ENCODE measurements at regions not wholly inside any gene's neighbourhood (a gene's known extent, or its start where the extent isn't known, plus 50 kb on each side); places are given as distances from the start of the nearest gene placed in this dataset.

DNA sequence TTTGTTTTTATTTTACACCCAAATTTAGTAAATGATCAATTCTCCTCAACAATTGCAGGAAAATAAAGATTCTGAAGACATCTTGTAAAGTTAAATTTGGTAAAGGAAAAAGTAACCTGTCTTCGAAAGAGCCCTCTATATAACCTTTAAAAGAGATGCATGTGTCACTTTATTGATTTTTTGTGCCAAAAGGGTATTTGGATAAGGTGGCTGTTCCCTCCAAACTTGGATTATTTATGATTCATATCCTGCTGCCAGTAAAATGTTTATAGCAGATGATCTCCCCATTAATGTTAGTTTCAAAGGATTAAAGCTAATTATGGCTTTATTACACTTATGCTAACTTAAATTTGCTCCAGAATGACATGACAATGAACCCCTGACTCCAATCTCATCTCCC is 98.8 kb downstream of the DUSP6 start:
- DNase-seq: no peak

GRCh38 chr12:89252284-89252683 is 100.0 kb downstream of the DUSP6 start:
- DNase-seq: peak; percentile 20

DNA sequence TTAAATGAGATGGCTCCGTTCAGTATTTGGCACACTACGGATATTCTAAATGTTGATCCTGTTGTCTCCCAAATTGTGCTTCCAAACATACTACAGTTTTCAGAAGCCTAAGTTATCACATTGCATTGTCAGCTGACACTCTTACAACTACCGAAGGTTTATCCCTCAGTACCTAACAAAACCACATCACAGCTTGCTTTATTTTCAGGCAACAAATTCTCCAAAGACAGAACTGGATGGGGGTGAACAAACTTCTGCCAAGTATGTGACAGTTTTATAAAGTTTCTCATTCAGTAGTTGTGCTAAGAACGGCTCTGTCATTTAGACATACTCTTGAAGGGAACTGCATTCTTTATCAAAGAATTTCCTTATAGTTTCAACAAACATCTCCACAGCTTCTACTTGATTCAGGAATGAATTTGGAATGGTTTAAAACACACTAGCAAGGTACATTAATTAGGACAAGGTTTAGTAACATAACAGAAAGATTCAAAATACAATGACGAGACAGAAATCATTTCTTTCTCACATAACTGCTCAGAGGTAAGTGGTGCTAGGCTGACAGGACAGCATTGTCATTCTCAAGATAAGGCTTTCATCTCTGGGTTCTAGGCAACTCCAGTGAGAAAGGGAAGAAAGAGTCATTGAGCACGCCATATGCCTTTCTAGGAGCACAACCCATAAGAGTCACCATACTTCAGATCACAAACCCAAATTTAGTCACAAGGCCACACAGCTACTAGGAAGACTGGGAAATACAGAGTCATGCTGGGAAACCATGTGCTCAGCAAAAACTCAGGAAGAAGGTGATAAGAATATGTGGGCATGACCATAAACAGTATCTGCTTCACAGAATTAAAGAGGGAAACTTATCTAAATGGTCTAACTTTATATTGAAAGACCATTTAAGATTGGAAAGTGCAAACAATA is 100.7 kb downstream of the DUSP6 start:
- no peak for DNase-seq

DNA sequence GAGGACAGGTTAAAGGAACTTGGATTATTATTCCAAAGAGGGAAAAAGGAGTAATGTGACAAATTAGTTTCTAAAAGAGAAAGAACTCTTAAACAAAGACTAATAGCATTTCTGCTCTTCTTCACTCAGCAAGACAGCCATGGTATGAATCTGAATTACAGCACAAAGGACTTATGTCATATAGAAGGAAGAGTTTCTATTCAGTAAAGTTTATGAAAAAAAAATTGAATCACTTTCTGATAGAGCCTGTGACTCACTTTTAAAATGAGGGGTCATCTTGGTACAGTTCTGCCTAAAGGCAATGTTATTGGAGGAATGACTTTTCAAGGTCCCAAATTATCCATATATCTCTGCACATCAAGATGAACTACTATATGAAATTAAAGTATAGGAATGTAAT is 101.7 kb downstream of the DUSP6 start:
- DNase-seq: no peak

- DNase-seq: no peak
Measured at GRCh38 chr12:89250213-89250612, 102.1 kb downstream of the DUSP6 start.

DNA sequence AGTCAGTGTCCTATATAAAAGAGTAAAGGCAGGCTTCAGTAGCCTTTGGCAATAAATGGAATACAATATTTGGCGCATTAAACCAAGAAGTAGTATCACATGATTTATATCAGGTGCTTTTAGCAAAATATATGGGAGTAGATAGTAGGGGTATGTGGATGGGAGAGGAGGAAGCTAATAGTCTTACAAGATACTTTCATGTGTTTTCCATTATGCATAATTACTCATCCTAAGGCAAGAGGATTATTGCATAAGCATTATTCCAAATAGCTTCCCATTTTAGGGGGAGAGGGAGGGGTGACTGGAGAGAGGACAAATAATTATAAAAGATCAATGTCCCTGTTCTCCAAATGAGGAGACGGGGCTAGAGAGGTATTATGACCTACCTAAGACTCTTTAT is 104.3 kb downstream of the DUSP6 start:
- no peak for DNase-seq

DNA sequence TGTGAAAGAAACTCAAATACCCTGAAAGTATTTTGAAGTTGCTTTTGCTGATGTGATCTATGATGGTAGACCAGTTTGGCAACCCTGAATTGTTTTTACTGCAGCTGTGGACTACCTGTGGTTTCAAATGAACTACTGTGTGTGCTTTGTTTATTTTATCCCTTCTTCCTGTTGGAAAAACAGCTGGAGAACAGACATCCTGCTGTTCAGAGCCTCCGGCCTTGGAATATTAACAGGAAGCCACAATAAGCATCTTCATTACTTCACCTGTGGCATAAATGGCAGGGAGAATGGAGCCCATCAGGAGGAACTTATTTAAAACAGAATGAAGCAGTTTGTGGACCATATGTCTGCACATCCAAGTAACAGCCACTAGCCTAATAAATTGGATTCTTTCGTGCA is 104.8 kb downstream of the DUSP6 start:
- no peak for DNase-seq

DNA sequence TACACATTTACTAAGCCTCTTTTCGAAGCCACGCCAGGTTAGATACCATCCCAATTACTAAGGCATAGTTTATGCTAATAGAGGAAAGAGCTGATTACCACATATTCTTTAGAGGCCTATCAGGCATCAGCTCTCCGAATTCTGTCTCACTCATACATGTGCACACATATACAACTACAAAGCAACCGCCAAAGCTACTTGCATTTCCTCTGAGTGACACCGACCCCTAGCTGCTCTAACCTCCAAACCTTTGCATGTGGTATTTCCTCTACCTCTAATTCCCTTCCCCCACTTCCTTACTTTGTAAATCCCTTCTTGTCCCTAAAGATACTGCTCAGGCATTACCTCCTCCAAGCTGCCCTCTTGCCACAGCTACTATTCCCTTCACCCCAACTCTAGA is 107.2 kb downstream of the DUSP6 start:
- DNase-seq: no peak

DNA sequence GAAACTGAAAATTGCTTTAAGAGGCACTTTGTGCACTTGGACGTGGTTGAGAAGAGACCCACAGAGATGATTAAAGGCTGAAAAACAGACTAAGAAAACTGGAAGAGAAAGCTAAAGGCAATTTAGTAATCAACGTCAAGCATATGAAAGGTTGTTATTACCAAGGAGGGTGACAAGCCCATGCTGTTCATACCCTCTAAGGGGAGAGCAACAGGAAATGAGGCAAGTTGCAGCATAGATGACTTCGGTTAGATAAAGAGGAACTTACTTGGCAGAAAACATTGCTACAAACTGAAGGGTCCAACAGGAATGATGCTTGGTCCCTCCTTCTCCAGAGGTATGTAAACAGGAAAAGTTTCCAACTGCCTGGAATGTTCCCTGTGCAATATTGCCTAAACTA is 107.8 kb downstream of the DUSP6 start:
- no peak for DNase-seq

DNA sequence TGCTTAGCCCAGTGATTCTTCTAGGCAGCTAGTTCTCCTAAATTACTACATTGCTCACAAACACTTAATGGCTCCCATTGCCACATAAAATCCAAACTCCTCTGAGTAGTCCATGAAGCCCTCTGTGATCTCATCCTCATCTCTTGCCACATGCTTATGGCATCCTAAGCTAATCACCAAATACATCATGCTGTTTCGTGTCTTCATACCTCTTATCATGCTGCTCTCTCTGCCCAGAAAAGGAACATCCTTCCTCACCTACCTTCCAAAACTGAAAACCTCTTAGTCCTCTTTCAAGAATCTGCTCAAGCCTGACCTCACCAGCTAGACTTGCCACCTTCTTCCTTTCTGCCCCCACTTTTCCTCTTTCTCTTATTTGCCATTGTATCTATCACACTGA is 108.5 kb downstream of the DUSP6 start:
- no peak for DNase-seq

DNA sequence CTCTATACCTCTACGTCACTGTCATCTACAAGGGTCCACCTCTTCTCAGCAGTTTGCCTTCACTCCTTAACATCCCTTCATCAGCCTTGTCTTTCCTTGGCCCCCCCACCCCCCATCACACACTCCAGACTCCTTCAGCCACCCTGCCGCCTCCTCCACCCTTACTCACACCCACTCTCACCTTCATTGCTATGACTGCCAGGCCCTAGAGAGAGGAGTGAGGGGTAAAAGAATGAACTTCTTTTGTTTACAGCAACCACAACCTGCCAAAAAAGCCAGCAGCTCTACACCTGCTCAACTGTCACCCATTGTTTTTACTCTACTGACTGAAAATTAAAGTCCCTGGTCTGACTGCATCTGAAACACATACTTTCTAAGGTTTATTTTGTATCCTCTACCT is 112.8 kb downstream of the DUSP6 start:
- no peak for DNase-seq

DNA sequence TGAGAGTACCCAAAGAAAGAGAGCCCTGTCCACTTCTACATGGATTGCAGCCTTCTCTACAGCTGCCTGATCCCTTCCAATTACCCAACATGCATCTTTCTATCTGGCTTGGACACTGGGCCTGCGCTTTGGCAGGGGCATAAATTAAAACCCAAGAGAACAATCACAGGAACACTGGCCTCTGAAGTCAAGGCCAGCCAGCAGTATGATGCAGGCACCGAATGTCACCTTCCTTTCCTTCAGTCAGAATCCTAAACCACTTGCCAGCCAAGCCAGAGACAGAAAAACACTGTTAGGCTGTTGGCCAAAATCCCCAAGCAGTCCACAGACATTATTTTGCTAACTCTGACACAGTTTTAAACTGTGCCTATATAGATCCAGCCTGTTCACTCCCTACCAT is 113.7 kb downstream of the DUSP6 start:
- peak; percentile 21 for DNase-seq

GRCh38 chr12:89237763-89238162 is 114.5 kb downstream of the DUSP6 start:
- DNase-seq: no peak

- no peak for DNase-seq
Measured at GRCh38 chr12:89236748-89237383, 115.4 kb downstream of the DUSP6 start.

- no peak for DNase-seq
Measured at GRCh38 chr12:89236237-89236636, 116.1 kb downstream of the DUSP6 start.

GRCh38 chr12:89235189-89235993 is 116.9 kb downstream of the DUSP6 start:
- DNase-seq: no peak

DNA sequence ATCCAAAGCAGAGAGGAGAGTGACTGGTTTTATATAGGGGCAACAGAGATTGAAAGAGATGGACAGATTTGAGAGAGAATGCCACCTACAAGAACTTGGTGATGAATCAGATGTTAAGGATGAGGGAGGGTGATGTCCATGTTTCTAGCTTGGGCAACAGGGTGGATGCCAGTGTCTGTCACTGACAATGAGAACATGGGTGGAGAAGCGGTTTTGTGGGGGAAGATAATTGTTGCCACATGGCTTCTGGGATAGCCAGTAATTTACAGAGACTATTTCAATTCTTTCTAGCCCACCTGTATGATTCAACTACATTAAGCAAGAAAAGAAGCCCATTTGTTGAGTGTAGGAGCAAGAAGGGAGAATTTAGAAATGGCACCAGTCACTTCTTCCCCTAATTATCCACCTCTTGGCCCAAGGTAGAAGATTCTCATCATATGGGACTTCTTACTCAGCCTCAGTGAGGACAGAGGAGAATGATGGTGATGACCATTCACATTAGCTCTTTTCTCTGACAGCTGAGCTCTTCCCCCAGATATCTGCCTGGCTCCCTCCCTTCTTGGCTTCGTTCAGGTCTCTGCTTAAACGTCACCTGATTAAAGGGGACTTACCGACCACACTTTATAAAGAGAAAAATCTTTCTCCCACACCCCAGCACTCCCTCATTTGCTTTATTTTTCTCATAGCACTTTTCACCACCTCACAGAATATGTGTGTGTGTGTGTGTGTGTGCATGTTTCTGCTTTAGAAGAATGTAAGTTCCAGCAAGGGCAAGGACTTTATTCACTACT is 117.8 kb downstream of the DUSP6 start:
- no peak for DNase-seq

GRCh38 chr12:89231686-89232085 is 120.6 kb downstream of the DUSP6 start:
- no peak for DNase-seq

GRCh38 chr12:89230376-89231315 is 121.7 kb downstream of the DUSP6 start:
- no peak for DNase-seq

GRCh38 chr12:89228491-89228890 is 123.8 kb downstream of the DUSP6 start:
- DNase-seq: no peak

GRCh38 chr12:89227774-89228173 is 124.5 kb downstream of the DUSP6 start:
- no peak for DNase-seq

Measured in femur (tissue), 1 donor.